Kidney (tissue), 13 donors: ENCODE measurements at regions not wholly inside any gene's neighbourhood (a gene's known extent, or its start where the extent isn't known, plus 50 kb on each side); places are given as distances from the start of the nearest gene placed in this dataset.

Experiments
- DNase-seq, 5 donors: peaks; one replicate each; pipeline ENCODE4 v3.0.0-alpha.2; 2013 to 2020
- FAIRE-seq: peaks from 2 replicates; lab custom pipeline; 2012; peaks lifted over from hg19 to GRCh38; lab: Jason Lieb, UNC
- H3K27ac ChIP-seq, 2 donors: one replicate each; pipeline ENCODE4 v1.7.0; 2013; ENCODE audit warnings: low read depth in 2 of 2, low read length in 2 of 2, inconsistent platforms in 1 of 2
- H3K27me3 ChIP-seq: one replicate; pipeline ENCODE4 v1.7.1; 2013; ENCODE audit warnings: low read length, inconsistent platforms; ENCODE audit not compliant: control insufficient read depth, insufficient read depth
- H3K36me3 ChIP-seq, 3 donors: one replicate each; pipeline versions ENCODE4 v1.7.0 to v1.7.1; 2013; ENCODE audit warnings: low read length in 3 of 3, control low read depth in 1 of 3, inconsistent platforms in 1 of 3; ENCODE audit not compliant: insufficient read depth in 3 of 3, control insufficient read depth in 2 of 3
- H3K4me1 ChIP-seq, 3 donors: one replicate each; pipeline versions ENCODE4 v1.7.0 to v1.7.1; 2013; ENCODE audit warnings: low read length in 3 of 3, inconsistent platforms in 1 of 3, low read depth in 1 of 3; ENCODE audit not compliant: control insufficient read depth in 2 of 3, insufficient read depth in 2 of 3
- H3K4me3 ChIP-seq, 3 donors: one replicate each; pipeline versions ENCODE4 v1.7.0 to v1.8.1; 2013; ENCODE audit warnings: low read length in 3 of 3, control low read depth in 1 of 3, inconsistent platforms in 1 of 3
- H3K9ac ChIP-seq, 3 donors: one replicate each; pipeline versions ENCODE4 v1.7.0 to v1.7.1; 2013; ENCODE audit warnings: low read length in 3 of 3, control low read depth in 1 of 3, inconsistent platforms in 1 of 3
- H3K9me3 ChIP-seq, 3 donors: one replicate each; pipeline versions ENCODE4 v1.7.0 to v1.7.1; 2013; ENCODE audit warnings: low read length in 3 of 3, control low read depth in 1 of 3, inconsistent platforms in 1 of 3; ENCODE audit not compliant: control insufficient read depth in 2 of 3, insufficient read depth in 1 of 3
- CTCF ChIP-seq: IDR thresholded peaks from 3 replicates; pipeline ENCODE4 v1.5.1; 2012; ENCODE audit warnings: mild to moderate bottlenecking, moderate library complexity, borderline replicate concordance; ENCODE audit not compliant: insufficient read depth; ENCODE audit errors: extremely low read depth
- intact Hi-C: fragments of 100-400 bp; cut with DNase I; formaldehyde crosslinking; loops from one replicate; pipeline ENCODE4 v1.11.1; 2022
- donor health status: control.
- donor health status: control.
- donor health status: control.
- donor health status: control.
- donor health status: control.
- donor health status: DM: yes; HTN: yes; CAD: no.
- donor health status: Normal renal cell carcinoma (clear cell type).

GRCh38 chr18:78396756-78397155, 582.9 kb upstream of the SALL3 start:
- Histone ChIP-seq H3K27ac (no peak overlapping the region), H3K36me3 (no peaks in the 10 kb centered on the region), H3K9ac (no peak overlapping the region), H3K4me1 (no peaks in the 10 kb centered on the region), H3K9me3 (peaks cover 0 to 4% (median 0%) of the 10 kb centered on the region in 3 donors), H3K27me3 (no peaks in the 10 kb centered on the region), H3K4me3 (no peak overlapping the region)
- TF ChIP-seq CTCF = no peak
- no peak for FAIRE-seq
- intact Hi-C loops = no loop called here
- DNase-seq = no peak

GRCh38 chr18:78399992-78400503, 579.6 kb upstream of the SALL3 start:
- Histone ChIP-seq H3K36me3 (no peaks in the 10 kb centered on the region), H3K9ac (no peak overlapping the region), H3K4me1 (no peaks in the 10 kb centered on the region), H3K27ac (no peak overlapping the region), H3K9me3 (peaks cover 0 to 4% (median 0%) of the 10 kb centered on the region in 3 donors), H3K4me3 (no peak overlapping the region), H3K27me3 (no peaks in the 10 kb centered on the region)
- DNase-seq (no peak), FAIRE-seq (no peak)
- intact Hi-C loops = no loop called here
- TF ChIP-seq CTCF = no peak

GRCh38 chr18:78402440-78402839, 577.2 kb upstream of the SALL3 start:
- no peak for TF ChIP-seq CTCF
- Histone ChIP-seq H3K4me1 (peaks cover 0 to 4% (median 0%) of the 10 kb centered on the region in 3 donors), H3K9ac (no peak overlapping the region), H3K9me3 (peaks cover 0 to 4% (median 0%) of the 10 kb centered on the region in 3 donors), H3K27ac (no peak overlapping the region), H3K36me3 (no peaks in the 10 kb centered on the region), H3K4me3 (no peak overlapping the region), H3K27me3 (no peaks in the 10 kb centered on the region)
- DNase-seq (no peak), FAIRE-seq (no peak)
- intact Hi-C loops = no loop called here

- no peak for TF ChIP-seq CTCF
- H3K9ac ChIP-seq = no peak overlapping the region
- FAIRE-seq = no peak
- no peak overlapping the region for H3K4me3 ChIP-seq
- intact Hi-C loops = no loop called here
- H3K36me3 ChIP-seq = no peaks in the 10 kb centered on the region
- H3K9me3 ChIP-seq = peaks cover 0 to under 1% (median 0%) of the 10 kb centered on the region in 3 donors
- no peaks in the 10 kb centered on the region for H3K27me3 ChIP-seq
- H3K4me1 ChIP-seq = peaks cover 0 to 4% (median 0%) of the 10 kb centered on the region in 3 donors
- DNase-seq = no peak
- no peak overlapping the region for H3K27ac ChIP-seq
Measured at GRCh38 chr18:78402966-78403365, 576.7 kb upstream of the SALL3 start.
